ENCODE measurements at regions not wholly inside any gene's neighbourhood (a gene's known extent, or its start where the extent isn't known, plus 50 kb on each side); places are given as distances from the start of the nearest gene placed in this dataset.

GRCh38 chr7:91343996-91344629 is 79.9 kb downstream of the FZD1 start:
- peaks cover 0 to 28% of the 10 kb centered on the region in 2 donors for H3K4me1 ChIP-seq (replicated peaks in 1 of 2)
- intact Hi-C loops (cut with DNase I): no loop called here
- TF ChIP-seq POLR2A (IDR thresholded peaks at IDR 0.05): no peak
- TF ChIP-seq CTCF (IDR thresholded peaks at IDR 0.05): no peak
- no peak overlapping the region for H3K4me3 ChIP-seq
- H3K27ac ChIP-seq: peak overlapping the region in 1 of 5 donors; percentile 61
- DNase-seq: no peak
- no peaks in the 10 kb centered on the region for H3K9me3 ChIP-seq (replicated peaks in 1 of 3)
- no peaks in the 10 kb centered on the region for H3K36me3 ChIP-seq (replicated peaks in 1 of 2)
- 47 to 64% (median 48%) methylated on average over 6 of the region's 6 CpGs for WGBS, 4 donors
- no peaks in the 10 kb centered on the region for H3K27me3 ChIP-seq

GRCh38 chr7:91344911-91345310 is 80.7 kb downstream of the FZD1 start:
- Histone ChIP-seq H3K4me1 (replicated peaks in 1 of 2) (peaks cover 0 to 28% of the 10 kb centered on the region in 2 donors), H3K36me3 (replicated peaks in 1 of 2) (no peaks in the 10 kb centered on the region), H3K27me3 (no peaks in the 10 kb centered on the region), H3K9me3 (replicated peaks in 1 of 3) (no peaks in the 10 kb centered on the region), H3K27ac (no peak overlapping the region), H3K4me3 (no peak overlapping the region)
- no peak for DNase-seq
- TF ChIP-seq POLR2A (IDR thresholded peaks at IDR 0.05) (no peak), CTCF (IDR thresholded peaks at IDR 0.05) (no peak)
- WGBS, 4 donors: 76 to 91% (median 84%) methylated on average over 5 of the region's 5 CpGs
- intact Hi-C loops (cut with DNase I): no loop called here

- H3K27ac ChIP-seq: no peak overlapping the region
- peaks cover 0 to 28% of the 10 kb centered on the region in 2 donors for H3K4me1 ChIP-seq (replicated peaks in 1 of 2)
- no peak for DNase-seq
- TF ChIP-seq POLR2A (IDR thresholded peaks at IDR 0.05) (no peak), CTCF (IDR thresholded peaks at IDR 0.05) (no peak)
- no peaks in the 10 kb centered on the region for H3K9me3 ChIP-seq (replicated peaks in 1 of 3)
- no peak overlapping the region for H3K4me3 ChIP-seq
- no peaks in the 10 kb centered on the region for H3K27me3 ChIP-seq
- WGBS, 4 donors: 60 to 73% (median 68%) methylated on average over 1 of the region's 1 CpG
- intact Hi-C loops (cut with DNase I): no loop called here
- no peaks in the 10 kb centered on the region for H3K36me3 ChIP-seq (replicated peaks in 1 of 2)
Measured at GRCh38 chr7:91345449-91345848, 81.2 kb downstream of the FZD1 start.

GRCh38 chr7:91346426-91346825 is 82.2 kb downstream of the FZD1 start:
- Histone ChIP-seq H3K9me3 (replicated peaks in 1 of 3) (no peaks in the 10 kb centered on the region), H3K36me3 (replicated peaks in 1 of 2) (no peaks in the 10 kb centered on the region), H3K4me3 (no peak overlapping the region), H3K4me1 (replicated peaks in 1 of 2) (peaks cover 0 to 28% of the 10 kb centered on the region in 2 donors), H3K27ac (no peak overlapping the region), H3K27me3 (no peaks in the 10 kb centered on the region)
- intact Hi-C loops (cut with DNase I): no loop called here
- no peak for DNase-seq
- TF ChIP-seq CTCF (IDR thresholded peaks at IDR 0.05) (no peak), POLR2A (IDR thresholded peaks at IDR 0.05) (no peak)

Measured in adrenal gland (tissue), 9 donors.